ENCODE measurements at regions not wholly inside any gene's neighbourhood (a gene's known extent, or its start where the extent isn't known, plus 50 kb on each side); places are given as distances from the start of the nearest gene placed in this dataset.

GRCh38 chrX:39137363-39137954, 336.2 kb downstream of the MID1IP1 start:
- TF ChIP-seq CTCF (IDR thresholded peaks at IDR 0.05) = no peak
- TF ChIP-seq EP300 (IDR thresholded peaks at IDR 0.05) = no peak
- no peak for TF ChIP-seq POLR2A (IDR thresholded peaks at IDR 0.05)
